Peyer's patch (tissue), 4 donors: ENCODE measurements at regions not wholly inside any gene's neighbourhood (a gene's known extent, or its start where the extent isn't known, plus 50 kb on each side); places are given as distances from the start of the nearest gene placed in this dataset.

Source experiments
- DNase-seq, 3 donors: peaks; one replicate each; pipeline ENCODE4 v3.0.0-alpha.2; 2017 to 2019
- H3K27ac ChIP-seq, 4 donors: fragments of 200-600 bp; sonication (generic); one replicate each; pipeline ENCODE4 v1.5.1; 2016 to 2019
- H3K27me3 ChIP-seq, 2 donors: fragments of 200-600 bp; sonication (generic); one replicate each; pipeline ENCODE4 v1.5.1; 2019
- H3K36me3 ChIP-seq, 3 donors: fragments of 200-600 bp; sonication (generic); one replicate each; pipeline ENCODE4 v1.5.1; 2016 to 2019
- H3K4me1 ChIP-seq, 4 donors: fragments of 200-600 bp; sonication (generic); one replicate each; pipeline ENCODE4 v1.5.1; 2016 to 2019
- H3K4me3 ChIP-seq, 4 donors: fragments of 200-600 bp; sonication (generic); 1 replicate in 3 of 4; 2 replicates in 1 of 4; pipeline ENCODE4 v1.5.1; 2016 to 2019; ENCODE audit warnings: mild to moderate bottlenecking in 1 of 4
- H3K9me3 ChIP-seq, 4 donors: fragments of 200-600 bp; sonication (generic); one replicate each; pipeline ENCODE4 v1.5.1; 2016 to 2019; ENCODE audit warnings: mild to moderate bottlenecking in 1 of 4
- POLR2A ChIP-seq, 2 donors: fragments of 450-650 bp; IDR thresholded peaks; one replicate each; pipeline ENCODE4 v1.5.1; 2017; ENCODE audit warnings: antibody characterized with exemption in 2 of 2, mild to moderate bottlenecking in 2 of 2, moderate library complexity in 2 of 2
- TF ChIP-seq, protein P1 (sequence below), 6 experiments: fragments of 450-650 bp in 4 of 6; fragments of 200-600 bp in 2 of 6; sonication (generic) in 1 of 6; IDR thresholded peaks; one replicate each; pipeline ENCODE4 v1.5.1; 2017 to 2019; ENCODE audit warnings: antibody characterized with exemption in 6 of 6, mild to moderate bottlenecking in 3 of 6, moderate library complexity in 1 of 6

- no peak for DNase-seq
- H3K27ac ChIP-seq = peak overlapping the region in 1 of 4 donors; percentile 3
- no peaks in the 10 kb centered on the region for H3K9me3 ChIP-seq
- H3K27me3 ChIP-seq = no peaks in the 10 kb centered on the region
- TF ChIP-seq, protein P1, sequence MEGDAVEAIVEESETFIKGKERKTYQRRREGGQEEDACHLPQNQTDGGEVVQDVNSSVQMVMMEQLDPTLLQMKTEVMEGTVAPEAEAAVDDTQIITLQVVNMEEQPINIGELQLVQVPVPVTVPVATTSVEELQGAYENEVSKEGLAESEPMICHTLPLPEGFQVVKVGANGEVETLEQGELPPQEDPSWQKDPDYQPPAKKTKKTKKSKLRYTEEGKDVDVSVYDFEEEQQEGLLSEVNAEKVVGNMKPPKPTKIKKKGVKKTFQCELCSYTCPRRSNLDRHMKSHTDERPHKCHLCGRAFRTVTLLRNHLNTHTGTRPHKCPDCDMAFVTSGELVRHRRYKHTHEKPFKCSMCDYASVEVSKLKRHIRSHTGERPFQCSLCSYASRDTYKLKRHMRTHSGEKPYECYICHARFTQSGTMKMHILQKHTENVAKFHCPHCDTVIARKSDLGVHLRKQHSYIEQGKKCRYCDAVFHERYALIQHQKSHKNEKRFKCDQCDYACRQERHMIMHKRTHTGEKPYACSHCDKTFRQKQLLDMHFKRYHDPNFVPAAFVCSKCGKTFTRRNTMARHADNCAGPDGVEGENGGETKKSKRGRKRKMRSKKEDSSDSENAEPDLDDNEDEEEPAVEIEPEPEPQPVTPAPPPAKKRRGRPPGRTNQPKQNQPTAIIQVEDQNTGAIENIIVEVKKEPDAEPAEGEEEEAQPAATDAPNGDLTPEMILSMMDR (IDR thresholded peaks at IDR 0.05) = no peak
- no peak for TF ChIP-seq POLR2A (IDR thresholded peaks at IDR 0.05)
- no peaks in the 10 kb centered on the region for H3K4me1 ChIP-seq
- H3K4me3 ChIP-seq = no peak overlapping the region
- no peaks in the 10 kb centered on the region for H3K36me3 ChIP-seq
These were observed 133.4 kb upstream of the CDH4 start for GRCh38 chr20:61118429-61119224.

DNA sequence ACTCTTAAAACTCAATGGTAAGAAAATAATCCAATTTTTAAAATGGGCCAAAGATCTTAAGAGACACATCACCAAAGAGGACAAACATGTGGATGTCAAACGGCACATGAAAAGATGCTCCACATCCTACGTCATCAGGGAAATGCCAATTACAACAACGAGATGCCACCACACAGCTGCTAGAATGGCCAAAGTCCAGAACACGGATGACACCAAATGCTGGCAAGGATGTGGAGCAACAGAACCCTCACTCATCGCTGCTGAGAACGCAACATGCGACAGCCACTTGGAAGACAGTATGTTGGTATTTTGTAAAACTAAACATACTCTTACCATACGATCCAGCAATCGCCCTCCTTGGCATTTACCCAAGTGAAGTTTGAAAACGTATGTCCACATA, 132.8 kb upstream of the CDH4 start:
- H3K4me1 ChIP-seq = no peaks in the 10 kb centered on the region
- H3K36me3 ChIP-seq = no peaks in the 10 kb centered on the region
- TF ChIP-seq, protein P1 (IDR thresholded peaks at IDR 0.05) = no peak
- no peak for TF ChIP-seq POLR2A (IDR thresholded peaks at IDR 0.05)
- no peaks in the 10 kb centered on the region for H3K27me3 ChIP-seq
- H3K4me3 ChIP-seq = no peak overlapping the region
- no peak overlapping the region for H3K27ac ChIP-seq
- DNase-seq = no peak
- no peaks in the 10 kb centered on the region for H3K9me3 ChIP-seq

DNA sequence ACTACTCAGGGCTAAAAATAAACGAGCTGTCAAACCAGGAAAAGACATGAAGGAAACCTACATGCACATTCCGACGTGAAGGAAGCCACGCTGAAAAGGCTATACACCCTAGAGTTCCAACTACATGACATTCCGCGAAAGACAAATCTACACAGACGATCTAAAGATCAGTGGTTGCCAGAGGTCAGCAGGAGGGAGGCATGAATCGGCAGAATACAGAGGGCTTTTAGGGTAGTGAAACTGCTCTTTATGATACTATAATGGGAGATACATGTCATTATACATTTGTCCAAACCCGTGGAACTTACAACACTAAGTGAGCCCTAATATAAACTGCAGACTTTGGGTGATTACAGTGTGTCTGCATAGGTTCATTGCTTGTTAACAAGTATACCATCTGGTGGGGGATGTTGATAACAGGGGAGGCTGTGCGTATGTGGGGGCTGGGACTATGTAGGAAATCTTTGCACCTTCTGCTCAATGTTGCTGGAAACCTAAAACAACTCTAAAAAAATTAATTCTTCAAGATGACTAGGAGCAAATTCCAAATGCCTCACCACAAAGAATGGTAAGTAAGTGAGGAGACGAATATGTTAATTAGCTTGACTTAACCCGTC, 132.2 kb upstream of the CDH4 start:
- H3K9me3 ChIP-seq = no peaks in the 10 kb centered on the region
- H3K27ac ChIP-seq = no peak overlapping the region
- no peaks in the 10 kb centered on the region for H3K36me3 ChIP-seq
- no peak for DNase-seq
- no peaks in the 10 kb centered on the region for H3K4me1 ChIP-seq
- no peaks in the 10 kb centered on the region for H3K27me3 ChIP-seq
- H3K4me3 ChIP-seq = no peak overlapping the region
- no peak for TF ChIP-seq POLR2A (IDR thresholded peaks at IDR 0.05)
- TF ChIP-seq, protein P1 (IDR thresholded peaks at IDR 0.05) = no peak

- TF ChIP-seq, protein P1 (IDR thresholded peaks at IDR 0.05) = peak in 4 of 6 experiments; percentile 12 to 43 (median 35)
- TF ChIP-seq POLR2A (IDR thresholded peaks at IDR 0.05) = no peak
- no peak for DNase-seq
- H3K4me1 ChIP-seq = no peaks in the 10 kb centered on the region
These were observed 131.2 kb upstream of the CDH4 start for GRCh38 chr20:61120595-61121515.

GRCh38 chr20:61121661-61122060, 130.4 kb upstream of the CDH4 start:
- no peak for DNase-seq
- Histone ChIP-seq H3K27me3 (no peaks in the 10 kb centered on the region), H3K36me3 (no peaks in the 10 kb centered on the region), H3K9me3 (no peaks in the 10 kb centered on the region), H3K4me1 (no peaks in the 10 kb centered on the region), H3K27ac (no peak overlapping the region), H3K4me3 (no peak overlapping the region)
- TF ChIP-seq, protein P1 (IDR thresholded peaks at IDR 0.05) = no peak
- TF ChIP-seq POLR2A (IDR thresholded peaks at IDR 0.05) = no peak

More at GRCh38 chr20:61120595-61121515, 131.2 kb upstream of the CDH4 start:
- Histone ChIP-seq H3K27ac (no peak overlapping the region), H3K36me3 (no peaks in the 10 kb centered on the region), H3K9me3 (no peaks in the 10 kb centered on the region), H3K4me3 (no peak overlapping the region), H3K27me3 (no peaks in the 10 kb centered on the region)
